HepG2 (cell line): ENCODE measurements at regions not wholly inside any gene's neighbourhood (a gene's known extent, or its start where the extent isn't known, plus 50 kb on each side); places are given as distances from the start of the nearest gene placed in this dataset.

ENCODE experiments used
- ATAC-seq: fragments of 200-7000 bp; cut with Tn5 transposase; 3 replicates; pipeline ENCODE4 v1.9.1; 2020; ENCODE audit warnings: mild to moderate bottlenecking, moderate library complexity
- BruUV-seq: library from RNA; stranded (reverse); fragments of 400-500 nt; replicated peaks from 2 replicates; lab custom pipeline; 2021; lab: Mats Ljungman, UMichigan
- CTCF ChIA-PET: fragments of 300-600 bp; formaldehyde crosslinking; extraction: SDS; loops from one replicate; lab custom pipeline; 2021; ENCODE audit warnings: low total read pairs, inconsistent platforms, low intra/inter-chr PET ratio; lab: Yijun Ruan, JAX
- POLR2A ChIA-PET: fragments of 350-600 bp; sonication (Branson Sonifier 250); formaldehyde crosslinking; loops from one replicate; lab custom pipeline; 2020; ENCODE audit warnings: antibody characterized with exemption, inconsistent platforms; lab: Yijun Ruan, JAX
- DNase-seq: peaks from one replicate; pipeline ENCODE4 v3.0.0-alpha.2; 2015; ENCODE audit warnings: low spot score
- FAIRE-seq: peaks from 3 replicates; lab custom pipeline; 2011; peaks lifted over from hg19 to GRCh38; lab: Jason Lieb, UNC
- H2AFZ ChIP-seq: one replicate; pipeline ENCODE4 v1.6.1; 2011; ENCODE audit warnings: low read length, inconsistent platforms
- H3K27ac ChIP-seq: fragments of 300-600 bp; 3 replicates; pipeline ENCODE4 v1.8.0; 2011; ENCODE audit warnings: mixed run types, mild to moderate bottlenecking, mixed read lengths, low read length, inconsistent platforms; ENCODE audit not compliant: insufficient read depth; ENCODE audit errors: extremely low read length
- H3K27me3 ChIP-seq, 2 experiments: fragments of 200-600 bp in 1 of 2; 2 replicates in 1 of 2; 3 replicates in 1 of 2; pipeline versions ENCODE4 v1.6.0 to v1.8.0; 2011; ENCODE audit warnings: low read length in 2 of 2, mild to moderate bottlenecking in 2 of 2, moderate library complexity in 2 of 2, inconsistent platforms in 1 of 2; ENCODE audit not compliant: insufficient read depth in 2 of 2, control insufficient read depth in 1 of 2
- H3K36me3 ChIP-seq, 2 experiments: fragments of 200-600 bp in 1 of 2; replicated peaks in 1 of 2; 2 replicates in 1 of 2; 3 replicates in 1 of 2; pipeline versions ENCODE4 v1.5.1 to v1.8.0; 2011; ENCODE audit warnings: low read length in 2 of 2, inconsistent platforms in 1 of 2; ENCODE audit not compliant: insufficient read depth in 2 of 2, control insufficient read depth in 1 of 2
- H3K4me1 ChIP-seq: 2 replicates; pipeline ENCODE4 v1.5.1; 2012; ENCODE audit warnings: low read length, inconsistent platforms; ENCODE audit not compliant: insufficient read depth
- H3K4me2 ChIP-seq: 2 replicates; pipeline ENCODE4 v1.6.0; 2011; ENCODE audit warnings: low read depth, low read length, inconsistent platforms
- H3K4me3 ChIP-seq, 3 experiments: fragments of 200-600 bp in 1 of 3; sonication (generic), shearing (Covaris generic) in 1 of 3; replicated peaks in 1 of 3; 2 replicates each; pipeline ENCODE4 v1.5.1; 2011 to 2016; ENCODE audit warnings: low read length in 3 of 3, inconsistent platforms in 2 of 3, low read depth in 2 of 3, mild to moderate bottlenecking in 2 of 3, control low read depth in 1 of 3, mixed read lengths in 1 of 3; ENCODE audit not compliant: insufficient read depth in 1 of 3
- H3K79me2 ChIP-seq: one replicate; pipeline ENCODE4 v1.6.1; 2011; ENCODE audit warnings: low read length, inconsistent platforms; ENCODE audit not compliant: insufficient read depth
- H3K9ac ChIP-seq: 2 replicates; pipeline ENCODE4 v1.6.0; 2011; ENCODE audit warnings: mild to moderate bottlenecking, low read depth, low read length, inconsistent platforms; ENCODE audit not compliant: insufficient read depth
- H3K9me3 ChIP-seq: 2 replicates; pipeline ENCODE4 v1.5.1; 2012; ENCODE audit warnings: mild to moderate bottlenecking, low read length
- H4K20me1 ChIP-seq: 2 replicates; pipeline ENCODE4 v1.6.0; 2011; ENCODE audit warnings: inconsistent platforms, mild to moderate bottlenecking, low read length, moderate library complexity; ENCODE audit not compliant: insufficient read depth
- ATF1 ChIP-seq: IDR thresholded peaks from 2 replicates; pipeline ENCODE4 v1.6.1; 2016; ENCODE audit warnings: mild to moderate bottlenecking, control low read depth
- FOXJ3 ChIP-seq: sonication (generic); formaldehyde crosslinking; IDR thresholded peaks from 2 replicates; pipeline ENCODE4 v1.4.0; 2020; ENCODE audit warnings: missing genetic modification reagents, mild to moderate bottlenecking, borderline replicate concordance
- GATAD2A ChIP-seq: IDR thresholded peaks from 2 replicates; pipeline ENCODE4 v1.6.1; 2016
- GRHL1 ChIP-seq: sonication (generic); formaldehyde crosslinking; conservative IDR thresholded peaks from 2 replicates; pipeline ENCODE4 v1.8.0; 2022; ENCODE audit warnings: missing genetic modification reagents
- KLF15 ChIP-seq: sonication (generic); formaldehyde crosslinking; IDR thresholded peaks from 2 replicates; pipeline ENCODE4 v1.8.1; 2023; ENCODE audit warnings: borderline replicate concordance, mild to moderate bottlenecking, inconsistent platforms, missing genetic modification reagents, mixed read lengths
- KMT2A ChIP-seq: sonication (generic); formaldehyde crosslinking; IDR thresholded peaks from 2 replicates; pipeline ENCODE4 v1.4.0; 2020; ENCODE audit warnings: missing genetic modification reagents
- PITX1 ChIP-seq: sonication (generic); formaldehyde crosslinking; IDR thresholded peaks from 2 replicates; pipeline ENCODE4 v1.5.1; 2020; ENCODE audit warnings: mild to moderate bottlenecking, missing genetic modification reagents
- SMC3 ChIP-seq: IDR thresholded peaks from 2 replicates; pipeline ENCODE4 v1.6.1; 2011; ENCODE audit warnings: low read length, improper control_type of control experiment
- SYNCRIP ChIP-seq: fragments of 200-400 bp; formaldehyde crosslinking; IDR thresholded peaks from 2 replicates; pipeline ENCODE4 v1.6.1; 2018; ENCODE audit warnings: mild to moderate bottlenecking, low read depth, low read length; ENCODE audit not compliant: insufficient read depth
- ZBTB20 ChIP-seq: sonication (generic); formaldehyde crosslinking; IDR thresholded peaks from 2 replicates; pipeline ENCODE4 v1.8.1; 2023; ENCODE audit warnings: missing genetic modification reagents, low read depth, mild to moderate bottlenecking, borderline replicate concordance
- ZBTB3 ChIP-seq: sonication (generic); formaldehyde crosslinking; IDR thresholded peaks from 2 replicates; pipeline ENCODE4 v1.4.0; 2020; ENCODE audit warnings: low read depth, mild to moderate bottlenecking, moderate library complexity, missing genetic modification reagents, borderline replicate concordance
- ZNF446 ChIP-seq: sonication (generic); formaldehyde crosslinking; IDR thresholded peaks from 2 replicates; pipeline ENCODE4 v1.5.0; 2020; ENCODE audit warnings: mild to moderate bottlenecking, missing genetic modification reagents
- ZNF543 ChIP-seq: sonication (generic); formaldehyde crosslinking; IDR thresholded peaks from 2 replicates; pipeline ENCODE4 v1.4.0; 2020; ENCODE audit warnings: mild to moderate bottlenecking, missing genetic modification reagents
- ZNF557 ChIP-seq: sonication (generic); formaldehyde crosslinking; IDR thresholded peaks from 2 replicates; pipeline ENCODE4 v1.4.0; 2020; ENCODE audit warnings: missing genetic modification reagents
- ZNF597 ChIP-seq: sonication (generic); formaldehyde crosslinking; IDR thresholded peaks from 2 replicates; pipeline ENCODE4 v1.5.0; 2020; ENCODE audit warnings: missing genetic modification reagents
- ZNF652 ChIP-seq: IDR thresholded peaks from 2 replicates; pipeline ENCODE4 v1.6.1; 2016; ENCODE audit warnings: low read depth, borderline replicate concordance
- ZNF720 ChIP-seq: sonication (generic); formaldehyde crosslinking; IDR thresholded peaks from 2 replicates; pipeline ENCODE4 v1.4.0; 2020; ENCODE audit warnings: missing genetic modification reagents
- WGBS: methylation state at CpG from one replicate; pipeline ENCODE4 v1.1.6; 2017; ENCODE audit warnings: low lambda C conversion rate; 5-methylcytosine and 5-hydroxymethylcytosine counted together
- in situ Hi-C: cut with HindIII; loops from 2 replicates; pipeline ENCODE4 v1.10.0; 2017; ENCODE audit warnings: low pct_unique_long_range_greater_than_20kb; ENCODE audit not compliant: extremely low pct_ligation_motif_present
- intact Hi-C: fragments of 100-400 bp; cut with micrococcal nuclease; formaldehyde crosslinking; loops from one replicate; pipeline ENCODE4 v1.10.0; 2022; ENCODE audit not compliant: unreplicated experiment

GRCh38 chr2:59732871-59733566, 820.4 kb downstream of the BCL11A start:
- DNase-seq (no peak), FAIRE-seq (no peak), ATAC-seq (no peak)
- in situ Hi-C loops: no loop called here
- Histone ChIP-seq H3K4me2 (no peak overlapping the region), H3K9me3 (no peaks in the 10 kb centered on the region), H4K20me1 (no peaks in the 10 kb centered on the region), H3K36me3 (no peaks in the 10 kb centered on the region), H3K4me3 (no peak overlapping the region), H3K9ac (no peak overlapping the region), H3K27ac (no peak overlapping the region), H3K27me3 (no peaks in the 10 kb centered on the region), H2AFZ (no peak overlapping the region), H3K79me2 (no peaks in the 10 kb centered on the region), H3K4me1 (no peaks in the 10 kb centered on the region)
- intact Hi-C loops: no loop called here
- WGBS: 23% methylated on average over 15 of the region's 15 CpGs
- CTCF ChIA-PET: no interaction called here
- TF ChIP-seq ZNF446 (CRISPR knock-in tag): no peak
- POLR2A ChIA-PET: no interaction called here
- BruUV-seq: no TSS peak

- Histone ChIP-seq H3K9me3 (no peaks in the 10 kb centered on the region), H4K20me1 (no peaks in the 10 kb centered on the region), H3K4me3 (no peak overlapping the region), H3K79me2 (no peaks in the 10 kb centered on the region), H3K9ac (no peak overlapping the region), H2AFZ (no peak overlapping the region), H3K27me3 (no peaks in the 10 kb centered on the region), H3K36me3 (no peaks in the 10 kb centered on the region), H3K27ac (no peak overlapping the region), H3K4me1 (no peaks in the 10 kb centered on the region), H3K4me2 (no peak overlapping the region)
- DNase-seq (no peak), FAIRE-seq (no peak), ATAC-seq (no peak)
- TF ChIP-seq SMC3: no peak
- no peak for TF ChIP-seq ATF1 (CRISPR knock-in tag)
- TF ChIP-seq ZBTB20 (CRISPR knock-in tag): no peak
- TF ChIP-seq FOXJ3 (CRISPR knock-in tag): no peak
- no peak for TF ChIP-seq ZBTB3
- no peak for TF ChIP-seq ZNF557 (CRISPR knock-in tag)
- TF ChIP-seq KMT2A (CRISPR knock-in tag): no peak
- TF ChIP-seq GATAD2A: no peak
- no peak for TF ChIP-seq SYNCRIP
- no peak for TF ChIP-seq ZNF720 (CRISPR knock-in tag)
- TF ChIP-seq ZNF652 (CRISPR knock-in tag): no peak
- TF ChIP-seq ZNF597 (CRISPR knock-in tag): no peak
- TF ChIP-seq PITX1 (CRISPR knock-in tag): no peak
- no peak for TF ChIP-seq ZNF543 (CRISPR knock-in tag)
- TF ChIP-seq GRHL1 (CRISPR knock-in tag): no peak
- TF ChIP-seq KLF15 (CRISPR knock-in tag): no peak
- BruUV-seq: no TSS peak
- WGBS: 38% methylated on average over 2 of the region's 2 CpGs
- CTCF ChIA-PET: no interaction called here
- intact Hi-C loops: no loop called here
- in situ Hi-C loops: no loop called here
- POLR2A ChIA-PET: no interaction called here
Observed at GRCh38 chr2:59727121-59727590, 826.3 kb downstream of the BCL11A start.
